GM19438 (cell line): ENCODE measurements at regions not wholly inside any gene's neighbourhood (a gene's known extent, or its start where the extent isn't known, plus 50 kb on each side); places are given as distances from the start of the nearest gene placed in this dataset.

Experiments used
- ATAC-seq: cut with Tn5 transposase; IDR thresholded peaks from one replicate; pipeline ENCODE4 v1.9.1; 2021; ENCODE audit warnings: low read depth; ENCODE audit not compliant: unreplicated experiment

GRCh38 chr5:174396541-174396940, 327.8 kb upstream of the MSX2 start:
- ATAC-seq, result no peak

- no peak for ATAC-seq
Measured at GRCh38 chr5:174397206-174397605, 327.2 kb upstream of the MSX2 start.

- no peak for ATAC-seq
Measured at GRCh38 chr5:174398171-174398570, 326.2 kb upstream of the MSX2 start.

GRCh38 chr5:174399411-174399810, 325.0 kb upstream of the MSX2 start:
- ATAC-seq, result no peak

- no peak for ATAC-seq
Measured at GRCh38 chr5:174400461-174400860, 323.9 kb upstream of the MSX2 start.

- no peak for ATAC-seq
Measured at GRCh38 chr5:174401793-174402192, 322.6 kb upstream of the MSX2 start.

GRCh38 chr5:174402222-174402812, 322.1 kb upstream of the MSX2 start:
- ATAC-seq, result no peak

- no peak for ATAC-seq
Measured at GRCh38 chr5:174404848-174405247, 319.5 kb upstream of the MSX2 start.

- ATAC-seq, result no peak
Measured at GRCh38 chr5:174409070-174409469, 315.3 kb upstream of the MSX2 start.

- no peak for ATAC-seq
Measured at GRCh38 chr5:174409971-174410370, 314.4 kb upstream of the MSX2 start.

GRCh38 chr5:174410716-174411478, 313.5 kb upstream of the MSX2 start:
- no peak for ATAC-seq

GRCh38 chr5:174411479-174411819, 312.9 kb upstream of the MSX2 start:
- ATAC-seq, result no peak

GRCh38 chr5:174412374-174412773, 312.0 kb upstream of the MSX2 start:
- ATAC-seq, result no peak

GRCh38 chr5:174412941-174413340, 311.4 kb upstream of the MSX2 start:
- ATAC-seq, result no peak

GRCh38 chr5:174413567-174414314, 310.6 kb upstream of the MSX2 start:
- ATAC-seq, result no peak

GRCh38 chr5:174414315-174414710, 310.1 kb upstream of the MSX2 start:
- ATAC-seq, result no peak

- ATAC-seq, result no peak
Measured at GRCh38 chr5:174418809-174419539, 305.4 kb upstream of the MSX2 start.

GRCh38 chr5:174419540-174420132, 304.7 kb upstream of the MSX2 start:
- ATAC-seq, result no peak

- no peak for ATAC-seq
Measured at GRCh38 chr5:174420651-174421407, 303.6 kb upstream of the MSX2 start.

GRCh38 chr5:174421408-174421805, 303.0 kb upstream of the MSX2 start:
- no peak for ATAC-seq
